PC-9 (cell line): ENCODE measurements at regions not wholly inside any gene's neighbourhood (a gene's known extent, or its start where the extent isn't known, plus 50 kb on each side); places are given as distances from the start of the nearest gene placed in this dataset.

Experiments used
- CTCF ChIP-seq: fragments of 200-600 bp; sonication (generic); conservative IDR thresholded peaks from 2 replicates; pipeline ENCODE4 v1.6.1; 2017; ENCODE audit warnings: mixed run types, antibody characterized with exemption, mild to moderate bottlenecking, moderate library complexity
- EZH2 ChIP-seq: fragments of 200-600 bp; sonication (generic); IDR thresholded peaks from 2 replicates; pipeline ENCODE4 v1.8.0; 2017; ENCODE audit warnings: antibody characterized with exemption, low read depth

- no peak for TF ChIP-seq CTCF
- no peak for TF ChIP-seq EZH2
Observed at GRCh38 chr5:15137414-15137813, 265.8 kb upstream of the ANKH start.
